ENCODE measurements at regions not wholly inside any gene's neighbourhood (a gene's known extent, or its start where the extent isn't known, plus 50 kb on each side); places are given as distances from the start of the nearest gene placed in this dataset.

GRCh38 chrX:22788221-22788620 lies 211.5 kb upstream of the DDX53 start:
- TF ChIP-seq ZNF174 (tag by site-specific recombination; IDR thresholded peaks at IDR 0.05) = no peak
- TF ChIP-seq ZNF266 (tag by site-specific recombination; IDR thresholded peaks at IDR 0.05; ENCODE audit: low read depth) = no peak
- TF ChIP-seq ZNF175 (tag by site-specific recombination; IDR thresholded peaks at IDR 0.05) = no peak
- TF ChIP-seq CTCF (tag by site-specific recombination; IDR thresholded peaks at IDR 0.05) = no peak

Data from HEK293 (cell line).